ENCODE measurements at regions not wholly inside any gene's neighbourhood (a gene's known extent, or its start where the extent isn't known, plus 50 kb on each side); places are given as distances from the start of the nearest gene placed in this dataset.

DNA sequence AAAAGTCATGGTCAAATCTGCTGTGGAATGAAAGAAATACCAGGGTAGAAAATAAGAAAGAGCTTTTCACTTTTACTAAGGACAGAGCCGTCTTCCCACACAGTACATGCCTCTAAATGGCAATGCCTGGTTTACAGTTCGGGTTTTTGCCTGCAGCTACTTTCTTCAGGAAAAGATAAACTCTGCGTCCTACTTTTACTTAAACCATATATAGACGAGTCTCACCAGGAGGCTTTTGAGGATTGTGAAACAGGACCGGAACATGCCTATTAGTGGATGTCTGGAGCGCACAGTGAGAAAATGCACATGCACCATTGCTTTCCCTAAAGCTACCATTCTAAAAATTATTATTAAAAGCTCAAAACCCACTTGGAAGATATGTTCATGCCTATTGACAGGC, 70.5 kb downstream of the KLF6 start:
- Mint-ChIP-seq H3K27ac (no peak overlapping the region), H3K9me3 (ENCODE audit: low read depth) (peaks cover 17% of the 10 kb centered on the region), H3K4me1 (ENCODE audit: low read depth) (peaks cover 10% of the 10 kb centered on the region), H3K27me3 (peaks cover 12% of the 10 kb centered on the region), H3K36me3 (ENCODE audit: insufficient read depth) (no peaks in the 10 kb centered on the region), H3K4me3 (ENCODE audit: low read depth) (no peak overlapping the region)
- DNase-seq (ENCODE audit: low spot score, unreplicated experiment): no peak
- TF ChIP-seq, protein P1, sequence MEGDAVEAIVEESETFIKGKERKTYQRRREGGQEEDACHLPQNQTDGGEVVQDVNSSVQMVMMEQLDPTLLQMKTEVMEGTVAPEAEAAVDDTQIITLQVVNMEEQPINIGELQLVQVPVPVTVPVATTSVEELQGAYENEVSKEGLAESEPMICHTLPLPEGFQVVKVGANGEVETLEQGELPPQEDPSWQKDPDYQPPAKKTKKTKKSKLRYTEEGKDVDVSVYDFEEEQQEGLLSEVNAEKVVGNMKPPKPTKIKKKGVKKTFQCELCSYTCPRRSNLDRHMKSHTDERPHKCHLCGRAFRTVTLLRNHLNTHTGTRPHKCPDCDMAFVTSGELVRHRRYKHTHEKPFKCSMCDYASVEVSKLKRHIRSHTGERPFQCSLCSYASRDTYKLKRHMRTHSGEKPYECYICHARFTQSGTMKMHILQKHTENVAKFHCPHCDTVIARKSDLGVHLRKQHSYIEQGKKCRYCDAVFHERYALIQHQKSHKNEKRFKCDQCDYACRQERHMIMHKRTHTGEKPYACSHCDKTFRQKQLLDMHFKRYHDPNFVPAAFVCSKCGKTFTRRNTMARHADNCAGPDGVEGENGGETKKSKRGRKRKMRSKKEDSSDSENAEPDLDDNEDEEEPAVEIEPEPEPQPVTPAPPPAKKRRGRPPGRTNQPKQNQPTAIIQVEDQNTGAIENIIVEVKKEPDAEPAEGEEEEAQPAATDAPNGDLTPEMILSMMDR (IDR thresholded peaks at IDR 0.05; ENCODE audit: unreplicated experiment): no peak

DNA sequence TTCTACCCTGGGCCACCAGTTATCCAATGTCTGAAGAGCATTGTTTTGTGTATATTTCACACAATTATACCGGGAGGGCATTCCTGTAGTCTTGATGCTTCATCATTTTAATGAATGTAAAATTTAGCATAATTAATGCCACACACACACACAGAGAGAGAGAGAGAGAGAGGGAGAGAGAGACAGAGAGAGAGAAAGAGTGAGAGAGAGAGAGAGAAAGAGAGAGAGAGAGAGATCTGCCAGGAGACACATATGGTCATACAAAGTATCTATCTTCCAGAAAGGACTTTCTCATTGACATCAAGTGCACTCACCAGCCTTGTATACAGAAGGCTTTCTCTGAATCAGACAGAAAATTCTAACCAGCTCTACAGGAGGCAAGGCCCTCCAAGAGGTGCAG, 72.3 kb downstream of the KLF6 start:
- H3K27me3 Mint-ChIP-seq: peaks cover 9% of the 10 kb centered on the region
- no peaks in the 10 kb centered on the region for H3K36me3 Mint-ChIP-seq (ENCODE audit: insufficient read depth)
- H3K27ac Mint-ChIP-seq: no peak overlapping the region
- peaks cover 17% of the 10 kb centered on the region for H3K9me3 Mint-ChIP-seq (ENCODE audit: low read depth)
- no peak overlapping the region for H3K4me3 Mint-ChIP-seq (ENCODE audit: low read depth)
- no peak for DNase-seq (ENCODE audit: low spot score, unreplicated experiment)
- TF ChIP-seq, protein P1 (IDR thresholded peaks at IDR 0.05; ENCODE audit: unreplicated experiment): no peak
- peaks cover 17% of the 10 kb centered on the region for H3K4me1 Mint-ChIP-seq (ENCODE audit: low read depth)

DNA sequence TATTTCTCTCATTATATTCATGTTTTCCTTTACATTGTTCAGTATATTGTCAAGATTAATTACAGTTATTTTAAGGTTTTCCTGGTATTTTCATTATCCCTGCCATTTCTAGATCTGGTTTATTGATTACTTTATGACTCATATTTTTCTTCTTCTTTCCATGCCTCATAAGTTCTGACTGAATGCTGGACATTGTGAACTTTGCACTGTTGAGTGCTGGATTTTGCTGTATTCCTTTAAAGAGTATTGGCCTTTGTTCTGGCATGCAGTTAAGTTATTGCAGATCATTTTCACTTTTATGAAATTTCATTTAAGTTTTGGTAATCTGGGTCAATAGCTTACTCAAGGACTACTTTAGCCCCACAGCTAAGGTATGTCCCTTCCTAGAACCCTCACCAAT, 73.1 kb downstream of the KLF6 start:
- Mint-ChIP-seq H3K27me3 (peaks cover 9% of the 10 kb centered on the region), H3K36me3 (ENCODE audit: insufficient read depth) (no peaks in the 10 kb centered on the region), H3K4me3 (ENCODE audit: low read depth) (no peak overlapping the region), H3K4me1 (ENCODE audit: low read depth) (peaks cover 17% of the 10 kb centered on the region), H3K9me3 (ENCODE audit: low read depth) (peaks cover 17% of the 10 kb centered on the region), H3K27ac (no peak overlapping the region)
- DNase-seq (ENCODE audit: low spot score, unreplicated experiment): no peak
- TF ChIP-seq, protein P1 (IDR thresholded peaks at IDR 0.05; ENCODE audit: unreplicated experiment): no peak

DNA sequence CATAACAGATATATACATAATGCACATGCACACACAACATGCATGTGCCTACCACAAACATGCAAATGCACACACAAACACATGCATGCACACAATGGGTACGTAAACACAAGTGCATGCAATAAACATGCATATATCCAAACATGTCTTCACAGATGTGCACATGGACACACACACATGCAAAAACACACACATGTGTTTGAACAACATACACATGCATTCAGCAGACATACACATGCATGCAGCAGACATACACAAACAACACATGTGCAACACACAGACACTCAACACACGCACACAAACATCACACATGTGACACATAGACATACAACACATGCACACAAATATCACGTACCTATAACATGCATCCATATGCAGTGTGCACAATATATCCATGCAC, 74.2 kb downstream of the KLF6 start:
- no peak for DNase-seq (ENCODE audit: low spot score, unreplicated experiment)
- TF ChIP-seq, protein P1 (IDR thresholded peaks at IDR 0.05; ENCODE audit: unreplicated experiment): no peak

DNA sequence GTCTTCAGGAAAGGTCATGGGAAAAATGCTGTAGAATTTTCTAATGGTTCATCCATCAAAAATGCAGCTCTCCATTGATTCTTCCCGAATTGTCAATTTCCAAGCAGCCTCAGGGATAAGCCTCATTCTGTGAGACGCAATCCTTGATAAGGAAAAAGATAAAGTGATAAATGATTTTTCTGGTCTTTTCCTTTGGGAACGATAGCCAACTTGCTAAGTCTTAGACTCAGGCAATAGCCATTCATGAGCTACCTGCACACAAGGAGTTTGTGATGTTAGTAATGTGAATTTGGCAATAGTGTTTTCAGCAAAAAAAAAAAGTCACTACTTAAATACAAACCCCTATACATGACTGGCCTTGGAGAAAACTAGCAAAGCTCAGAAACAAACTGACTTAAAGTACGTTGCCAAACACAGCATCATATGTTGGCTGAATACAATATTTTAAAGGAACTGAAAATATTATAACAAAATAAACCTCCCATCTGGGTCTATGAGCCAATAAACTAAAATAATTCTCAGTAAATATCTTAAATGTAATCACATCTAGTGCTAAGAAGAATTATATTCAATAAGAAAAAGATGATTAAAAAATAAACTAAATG, 75.5 kb downstream of the KLF6 start:
- TF ChIP-seq, protein P1 (IDR thresholded peaks at IDR 0.05; ENCODE audit: unreplicated experiment): no peak
- H3K4me1 Mint-ChIP-seq (ENCODE audit: low read depth): peaks cover 17% of the 10 kb centered on the region
- peaks cover 4% of the 10 kb centered on the region for H3K27me3 Mint-ChIP-seq
- no peak overlapping the region for H3K4me3 Mint-ChIP-seq (ENCODE audit: low read depth)
- no peak for DNase-seq (ENCODE audit: low spot score, unreplicated experiment)
- peak overlapping the region; percentile 87 for H3K27ac Mint-ChIP-seq
- H3K36me3 Mint-ChIP-seq (ENCODE audit: insufficient read depth): no peaks in the 10 kb centered on the region
- H3K9me3 Mint-ChIP-seq (ENCODE audit: low read depth): peaks cover 17% of the 10 kb centered on the region

More for the DNA sequence above, 74.2 kb downstream of the KLF6 start:
- Mint-ChIP-seq H3K4me3 (ENCODE audit: low read depth) (no peak overlapping the region), H3K27me3 (peaks cover 4% of the 10 kb centered on the region), H3K9me3 (ENCODE audit: low read depth) (peaks cover 17% of the 10 kb centered on the region), H3K36me3 (ENCODE audit: insufficient read depth) (no peaks in the 10 kb centered on the region), H3K4me1 (ENCODE audit: low read depth) (peaks cover 17% of the 10 kb centered on the region), H3K27ac (no peak overlapping the region)
